Stimulated activated CD8-positive, alpha-beta memory T cell treated with anti-CD3 and anti-CD28 coated beads, Interleukin-7, amount 100 ng/mL, for 24 hours (primary cell): ENCODE measurements at regions not wholly inside any gene's neighbourhood (a gene's known extent, or its start where the extent isn't known, plus 50 kb on each side); places are given as distances from the start of the nearest gene placed in this dataset.
A peak's percentile ranks its signal among the peaks of the same experiment; 100 is the strongest.
"Not testable (repeated sequence)": the region's sequence is repeated elsewhere in the genome, so short reads cannot be mapped to it uniquely, and the experiment has no call there.

Source experiments
- DNase-seq: peaks from one replicate; pipeline ENCODE4 v3.0.0-alpha.2; 2020; ENCODE audit warnings: low read depth

- DNase-seq: peak; percentile 58
Measured at GRCh38 chr14:106061877-106062500, 535.6 kb downstream of the TMEM121 start.

- no peak for DNase-seq
Measured at GRCh38 chr14:106062502-106063272, 536.3 kb downstream of the TMEM121 start.

GRCh38 chr14:106067935-106068334 is 541.6 kb downstream of the TMEM121 start:
- no peak for DNase-seq

- no peak for DNase-seq
Measured at GRCh38 chr14:106069804-106070625, 543.6 kb downstream of the TMEM121 start.

- no peak for DNase-seq
Measured at GRCh38 chr14:106080922-106081321, 554.5 kb downstream of the TMEM121 start.

- not testable (repeated sequence) for DNase-seq
Measured at GRCh38 chr14:106081721-106082120, 555.3 kb downstream of the TMEM121 start.

- no peak for DNase-seq
Measured at GRCh38 chr14:106083082-106083481, 556.7 kb downstream of the TMEM121 start.

GRCh38 chr14:106087837-106088236 is 561.5 kb downstream of the TMEM121 start:
- no peak for DNase-seq

GRCh38 chr14:106088860-106089259 is 562.5 kb downstream of the TMEM121 start:
- DNase-seq: not testable (repeated sequence)

GRCh38 chr14:106094654-106095189 is 568.3 kb downstream of the TMEM121 start:
- peak; percentile 50 for DNase-seq

- DNase-seq: no peak
Measured at GRCh38 chr14:106107703-106108102, 581.3 kb downstream of the TMEM121 start.

GRCh38 chr14:106109337-106109736 is 583.0 kb downstream of the TMEM121 start:
- DNase-seq: no peak

GRCh38 chr14:106115401-106115800 is 589.0 kb downstream of the TMEM121 start:
- no peak for DNase-seq

- DNase-seq: not testable (repeated sequence)
Measured at GRCh38 chr14:106116339-106116930, 590.1 kb downstream of the TMEM121 start.

GRCh38 chr14:106120101-106120500 is 593.7 kb downstream of the TMEM121 start:
- DNase-seq: no peak

- DNase-seq: no peak
Measured at GRCh38 chr14:106129274-106129673, 602.9 kb downstream of the TMEM121 start.

GRCh38 chr14:106129904-106130661 is 603.7 kb downstream of the TMEM121 start:
- not testable (repeated sequence) for DNase-seq

GRCh38 chr14:106133126-106133525 is 606.7 kb downstream of the TMEM121 start:
- not testable (repeated sequence) for DNase-seq

- no peak for DNase-seq
Measured at GRCh38 chr14:106134886-106135285, 608.5 kb downstream of the TMEM121 start.

GRCh38 chr14:106141242-106142220 is 615.1 kb downstream of the TMEM121 start:
- no peak for DNase-seq
